A673 (cell line): ENCODE measurements at regions not wholly inside any gene's neighbourhood (a gene's known extent, or its start where the extent isn't known, plus 50 kb on each side); places are given as distances from the start of the nearest gene placed in this dataset.

Experiments
- CTCF ChIP-seq: fragments of 300-800, 200-600 bp; sonication (generic); conservative IDR thresholded peaks from 2 replicates; pipeline ENCODE4 v1.5.1; 2017; ENCODE audit warnings: low read depth, mild to moderate bottlenecking, antibody characterized with exemption, low read length, moderate library complexity, mixed read lengths
- EZH2 ChIP-seq: fragments of 200-600 bp; sonication (generic); IDR thresholded peaks from 2 replicates; pipeline ENCODE4 v1.6.1; 2017; ENCODE audit warnings: borderline replicate concordance, low read depth, mild to moderate bottlenecking, mixed read lengths, antibody characterized with exemption, low read length; ENCODE audit not compliant: poor library complexity, severe bottlenecking

- TF ChIP-seq CTCF (no peak), EZH2 (no peak)
Observed at GRCh38 chr11:39784873-39785272, 1674.6 kb downstream of the LRRC4C start.
